ENCODE measurements at regions not wholly inside any gene's neighbourhood (a gene's known extent, or its start where the extent isn't known, plus 50 kb on each side); places are given as distances from the start of the nearest gene placed in this dataset.

DNA sequence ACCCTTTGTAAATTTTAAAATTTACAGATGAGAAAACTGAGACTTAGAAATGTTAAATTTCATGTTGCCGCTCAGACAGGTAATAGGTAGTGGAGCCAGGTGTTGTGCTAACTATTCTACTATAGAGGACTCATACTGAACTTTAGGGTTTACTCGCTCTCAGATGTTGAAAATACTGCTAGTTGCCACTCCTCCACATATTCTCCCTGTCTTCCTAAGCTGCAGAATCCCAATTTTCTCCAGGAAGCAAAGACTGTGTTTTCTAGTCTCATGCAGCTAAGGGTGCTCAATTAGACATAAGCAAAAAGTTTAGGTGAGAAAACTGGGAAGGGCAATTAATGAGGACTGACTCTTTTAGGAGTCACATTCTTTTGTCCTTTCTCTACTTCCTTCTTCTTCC is 612.3 kb downstream of the KCNH5 start:
- Histone ChIP-seq H2AFZ (ENCODE audit: control insufficient read depth, low read length) (no peak overlapping the region), H3K27ac (ENCODE audit: control insufficient read depth, insufficient read depth, low read length) (no peak overlapping the region), H3K36me3 (ENCODE audit: control insufficient read depth in 2 of 2, extremely low read depth in 1 of 2, insufficient read depth in 2 of 2, low read length in 2 of 2) (no peaks in the 10 kb centered on the region), H4K20me1 (ENCODE audit: control insufficient read depth, extremely low read depth, insufficient read depth, low read length) (no peaks in the 10 kb centered on the region), H3K4me3 (ENCODE audit: control insufficient read depth in 2 of 3, extremely low read depth in 1 of 3, insufficient read depth in 2 of 3, low read depth in 1 of 3, low read length in 3 of 3) (no peak overlapping the region), H3K79me2 (ENCODE audit: control insufficient read depth, insufficient read depth, low read length) (no peaks in the 10 kb centered on the region), H3K9ac (ENCODE audit: control insufficient read depth, extremely low read depth, insufficient read depth, low read length) (no peak overlapping the region), H3K9me1 (ENCODE audit: control insufficient read depth, extremely low read depth, insufficient read depth, low read length) (no peaks in the 10 kb centered on the region), H3K4me1 (ENCODE audit: control insufficient read depth, extremely low read depth, insufficient read depth, low read length) (peaks cover 3% of the 10 kb centered on the region), H3K27me3 (ENCODE audit: control insufficient read depth, extremely low read depth, insufficient read depth, low read length) (no peaks in the 10 kb centered on the region), H3K4me2 (ENCODE audit: control insufficient read depth, extremely low read depth, insufficient read depth, low read depth, low read length) (no peak overlapping the region), H3K9me3 (ENCODE audit: control insufficient read depth, low read depth, low read length) (peaks cover 7% of the 10 kb centered on the region)
- no peak for TF ChIP-seq EZH2 (IDR thresholded peaks at IDR 0.05; ENCODE audit: low read length)
- TF ChIP-seq, protein P1, sequence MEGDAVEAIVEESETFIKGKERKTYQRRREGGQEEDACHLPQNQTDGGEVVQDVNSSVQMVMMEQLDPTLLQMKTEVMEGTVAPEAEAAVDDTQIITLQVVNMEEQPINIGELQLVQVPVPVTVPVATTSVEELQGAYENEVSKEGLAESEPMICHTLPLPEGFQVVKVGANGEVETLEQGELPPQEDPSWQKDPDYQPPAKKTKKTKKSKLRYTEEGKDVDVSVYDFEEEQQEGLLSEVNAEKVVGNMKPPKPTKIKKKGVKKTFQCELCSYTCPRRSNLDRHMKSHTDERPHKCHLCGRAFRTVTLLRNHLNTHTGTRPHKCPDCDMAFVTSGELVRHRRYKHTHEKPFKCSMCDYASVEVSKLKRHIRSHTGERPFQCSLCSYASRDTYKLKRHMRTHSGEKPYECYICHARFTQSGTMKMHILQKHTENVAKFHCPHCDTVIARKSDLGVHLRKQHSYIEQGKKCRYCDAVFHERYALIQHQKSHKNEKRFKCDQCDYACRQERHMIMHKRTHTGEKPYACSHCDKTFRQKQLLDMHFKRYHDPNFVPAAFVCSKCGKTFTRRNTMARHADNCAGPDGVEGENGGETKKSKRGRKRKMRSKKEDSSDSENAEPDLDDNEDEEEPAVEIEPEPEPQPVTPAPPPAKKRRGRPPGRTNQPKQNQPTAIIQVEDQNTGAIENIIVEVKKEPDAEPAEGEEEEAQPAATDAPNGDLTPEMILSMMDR (optimal IDR thresholded peaks at IDR 0.05 in 1 of 3, IDR thresholded peaks at IDR 0.05 in 1 of 3, conservative IDR thresholded peaks at IDR 0.05 in 1 of 3; ENCODE audit: extremely low read depth in 1 of 3, insufficient read depth in 2 of 3, low read length in 3 of 3), result no peak
- DNase-seq (ENCODE audit: low read depth, low spot score) (no peak), FAIRE-seq (no peak)
- dilution Hi-C loops (cut with MboI; ENCODE audit: extremely low pct_ligation_motif_present, low sequenced_read_pairs), result no loop called here

DNA sequence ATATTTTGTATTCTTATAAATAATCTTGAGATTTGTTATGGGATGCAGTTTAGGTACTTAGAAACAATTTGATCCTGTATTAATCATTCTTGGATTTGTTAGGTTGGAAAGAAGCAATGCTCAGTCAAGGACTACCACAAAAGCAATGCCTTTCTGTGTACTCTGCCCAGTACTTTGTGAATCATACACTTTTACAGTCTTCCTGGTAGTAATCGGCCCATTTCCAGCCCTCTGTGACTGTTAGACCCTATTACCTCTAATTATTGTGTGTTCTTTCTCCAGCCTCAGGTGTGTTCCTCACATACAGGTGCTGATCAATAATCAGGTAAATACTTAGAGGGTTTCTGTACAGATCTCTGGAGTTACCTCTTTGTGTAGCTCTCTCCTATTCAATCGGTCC is 609.0 kb downstream of the KCNH5 start:
- DNase-seq (ENCODE audit: low read depth, low spot score) (no peak), FAIRE-seq (no peak)
- Histone ChIP-seq H3K79me2 (ENCODE audit: control insufficient read depth, insufficient read depth, low read length) (no peaks in the 10 kb centered on the region), H3K36me3 (ENCODE audit: control insufficient read depth in 2 of 2, extremely low read depth in 1 of 2, insufficient read depth in 2 of 2, low read length in 2 of 2) (no peaks in the 10 kb centered on the region), H3K4me3 (ENCODE audit: control insufficient read depth in 2 of 3, extremely low read depth in 1 of 3, insufficient read depth in 2 of 3, low read depth in 1 of 3, low read length in 3 of 3) (no peak overlapping the region), H3K27me3 (ENCODE audit: control insufficient read depth, extremely low read depth, insufficient read depth, low read length) (no peaks in the 10 kb centered on the region), H3K4me2 (ENCODE audit: control insufficient read depth, extremely low read depth, insufficient read depth, low read depth, low read length) (no peak overlapping the region), H3K27ac (ENCODE audit: control insufficient read depth, insufficient read depth, low read length) (no peak overlapping the region), H3K9me1 (ENCODE audit: control insufficient read depth, extremely low read depth, insufficient read depth, low read length) (no peaks in the 10 kb centered on the region), H2AFZ (ENCODE audit: control insufficient read depth, low read length) (no peak overlapping the region), H3K9ac (ENCODE audit: control insufficient read depth, extremely low read depth, insufficient read depth, low read length) (no peak overlapping the region), H3K9me3 (ENCODE audit: control insufficient read depth, low read depth, low read length) (peaks cover 11% of the 10 kb centered on the region), H4K20me1 (ENCODE audit: control insufficient read depth, extremely low read depth, insufficient read depth, low read length) (no peaks in the 10 kb centered on the region), H3K4me1 (ENCODE audit: control insufficient read depth, extremely low read depth, insufficient read depth, low read length) (no peaks in the 10 kb centered on the region)
- no peak for TF ChIP-seq EZH2 (IDR thresholded peaks at IDR 0.05; ENCODE audit: low read length)
- TF ChIP-seq, protein P1 (optimal IDR thresholded peaks at IDR 0.05 in 1 of 3, IDR thresholded peaks at IDR 0.05 in 1 of 3, conservative IDR thresholded peaks at IDR 0.05 in 1 of 3; ENCODE audit: extremely low read depth in 1 of 3, insufficient read depth in 2 of 3, low read length in 3 of 3), result no peak
- dilution Hi-C loops (cut with MboI; ENCODE audit: extremely low pct_ligation_motif_present, low sequenced_read_pairs), result no loop called here

Measured in keratinocyte (primary cell).